A673 (cell line): ENCODE measurements at regions not wholly inside any gene's neighbourhood (a gene's known extent, or its start where the extent isn't known, plus 50 kb on each side); places are given as distances from the start of the nearest gene placed in this dataset.

ENCODE experiments used
- CTCF ChIP-seq: fragments of 300-800, 200-600 bp; sonication (generic); conservative IDR thresholded peaks from 2 replicates; pipeline ENCODE4 v1.5.1; 2017; ENCODE audit warnings: low read depth, mild to moderate bottlenecking, antibody characterized with exemption, low read length, moderate library complexity, mixed read lengths
- EZH2 ChIP-seq: fragments of 200-600 bp; sonication (generic); IDR thresholded peaks from 2 replicates; pipeline ENCODE4 v1.6.1; 2017; ENCODE audit warnings: borderline replicate concordance, low read depth, mild to moderate bottlenecking, mixed read lengths, antibody characterized with exemption, low read length; ENCODE audit not compliant: poor library complexity, severe bottlenecking

- TF ChIP-seq CTCF, result no peak
- no peak for TF ChIP-seq EZH2
Measured at GRCh38 chr18:76265497-76266235, 229.4 kb downstream of the ZNF516 start.
